Naive thymus-derived CD8-positive, alpha-beta T cell (primary cell): ENCODE measurements at regions not wholly inside any gene's neighbourhood (a gene's known extent, or its start where the extent isn't known, plus 50 kb on each side); places are given as distances from the start of the nearest gene placed in this dataset.
A peak's percentile ranks its signal among the peaks of the same experiment; 100 is the strongest.

Source experiments
- ATAC-seq, 2 donors: fragments of 150-1000 bp; cut with Tn5 transposase in 1 of 2; sonication (Bioruptor Pico), chemical (Tn5 transposase) in 1 of 2; 1 replicate in 1 of 2; 2 replicates in 1 of 2; pipeline ENCODE4 v1.10.0; 2021; ENCODE audit warnings: mild to moderate bottlenecking in 2 of 2, moderate library complexity in 2 of 2
- POLR2A ChIA-PET: fragments of 350-600 bp; sonication (Branson Sonifier 250); formaldehyde crosslinking; loops from one replicate; lab custom pipeline; 2021; ENCODE audit warnings: antibody characterized with exemption; lab: Charles Lee
- DNase-seq, 10 donors: peaks; one replicate each; pipeline versions ENCODE4 v3.0.0 to v3.0.0-alpha.2; 2020 to 2022
- H3K27ac Mint-ChIP-seq, 10 donors: one replicate each; pipeline ENCODE4 v1.8.0; 2020 to 2022; ENCODE audit warnings: mild to moderate bottlenecking in 10 of 10, mixed read lengths in 10 of 10, moderate library complexity in 4 of 10, inconsistent platforms in 1 of 10
- H3K27me3 Mint-ChIP-seq, 5 donors: one replicate each; pipeline ENCODE4 v1.8.0; 2021 to 2022; ENCODE audit warnings: mixed read lengths in 5 of 5
- H3K36me3 Mint-ChIP-seq, 3 donors: one replicate each; pipeline ENCODE4 v1.8.0; 2020 to 2022; ENCODE audit warnings: mixed read lengths in 3 of 3, mild to moderate bottlenecking in 2 of 3, inconsistent platforms in 1 of 3
- H3K4me1 Mint-ChIP-seq, 4 donors: one replicate each; pipeline ENCODE4 v1.8.0; 2021 to 2022; ENCODE audit warnings: mixed read lengths in 4 of 4
- H3K4me3 Mint-ChIP-seq, 10 donors: one replicate each; pipeline ENCODE4 v1.8.0; 2020 to 2022; ENCODE audit warnings: mild to moderate bottlenecking in 10 of 10, mixed read lengths in 10 of 10, moderate library complexity in 6 of 10, inconsistent platforms in 1 of 10
- H3K9me3 Mint-ChIP-seq, 9 donors: one replicate each; pipeline ENCODE4 v1.8.0; 2020 to 2022; ENCODE audit warnings: mixed read lengths in 9 of 9, mild to moderate bottlenecking in 3 of 9, inconsistent platforms in 1 of 9, moderate library complexity in 1 of 9

DNA sequence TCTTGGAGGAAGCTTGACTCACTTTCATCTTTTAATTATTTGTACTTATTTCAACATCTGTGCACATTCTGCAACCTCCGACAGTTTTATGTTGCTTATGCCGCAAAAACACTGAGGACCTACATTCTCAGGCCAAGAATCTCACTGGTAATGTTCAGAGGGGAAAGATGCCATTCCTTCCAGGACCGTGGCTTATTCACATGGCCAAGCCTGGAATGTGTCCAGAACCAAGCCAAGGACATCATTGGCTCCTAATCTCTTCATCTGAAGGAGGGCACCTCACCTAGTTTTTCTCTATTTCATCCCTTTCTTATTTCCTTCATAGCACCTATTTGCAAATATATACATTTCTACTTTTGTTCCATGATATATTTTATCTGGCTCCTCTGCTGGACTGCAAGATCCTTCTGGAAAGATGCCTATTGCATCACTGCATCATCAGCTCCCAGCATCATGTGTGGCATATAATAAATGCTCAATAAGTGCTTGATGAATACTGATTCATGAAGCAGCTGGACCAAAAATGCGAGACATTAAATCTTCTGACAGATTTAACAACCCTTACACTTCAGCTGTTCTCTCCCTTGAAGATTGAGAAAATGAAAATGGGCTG lies 377.1 kb downstream of the TNS1 start:
- H3K27me3 Mint-ChIP-seq: no peaks in the 10 kb centered on the region
- ATAC-seq: no peak
- H3K4me1 Mint-ChIP-seq: no peaks in the 10 kb centered on the region
- no peak overlapping the region for H3K4me3 Mint-ChIP-seq
- no peak overlapping the region for H3K27ac Mint-ChIP-seq
- H3K36me3 Mint-ChIP-seq: no peaks in the 10 kb centered on the region
- H3K9me3 Mint-ChIP-seq: no peaks in the 10 kb centered on the region
- DNase-seq: no peak
- POLR2A ChIA-PET: no interaction called here

DNA sequence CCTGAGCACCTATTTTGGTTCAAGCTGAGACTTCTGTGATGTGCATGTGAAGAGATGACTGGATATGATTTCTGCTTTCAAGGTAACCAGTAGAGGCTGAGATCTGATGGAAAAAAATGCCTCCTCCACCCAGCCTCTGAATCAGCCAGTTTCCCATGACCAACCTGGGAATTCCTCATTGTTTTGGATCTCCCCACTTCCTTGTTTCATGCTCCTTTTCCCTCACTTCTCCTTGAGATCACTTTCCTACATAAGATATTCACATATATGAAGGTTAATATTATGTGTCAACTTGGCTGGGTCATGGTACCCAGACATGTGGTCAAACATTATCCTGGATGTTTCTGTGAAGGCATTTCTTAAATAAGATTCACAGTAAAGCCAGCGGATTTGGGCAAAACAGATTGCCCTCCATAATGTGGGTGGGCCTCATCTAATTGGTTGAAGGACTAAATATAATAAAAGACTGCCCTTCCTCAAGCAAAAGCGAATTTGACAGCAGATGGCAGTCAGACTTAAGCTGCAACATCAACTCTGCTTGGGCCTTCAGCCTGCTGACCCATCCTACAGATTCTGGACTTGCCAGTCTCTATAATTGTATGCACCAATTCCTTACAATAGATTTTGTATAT lies 379.4 kb downstream of the TNS1 start:
- ATAC-seq (no peak), DNase-seq (no peak)
- H3K4me1 Mint-ChIP-seq: no peaks in the 10 kb centered on the region
- no peaks in the 10 kb centered on the region for H3K36me3 Mint-ChIP-seq
- H3K4me3 Mint-ChIP-seq: no peak overlapping the region
- H3K9me3 Mint-ChIP-seq: no peaks in the 10 kb centered on the region
- H3K27me3 Mint-ChIP-seq: no peaks in the 10 kb centered on the region
- POLR2A ChIA-PET: no interaction called here
- H3K27ac Mint-ChIP-seq: no peak overlapping the region

GRCh38 chr2:217622205-217623060 lies 380.4 kb downstream of the TNS1 start:
- Mint-ChIP-seq H3K9me3 (no peaks in the 10 kb centered on the region), H3K36me3 (no peaks in the 10 kb centered on the region), H3K4me3 (no peak overlapping the region), H3K27ac (peak overlapping the region in 1 of 10 donors; percentile 42), H3K4me1 (no peaks in the 10 kb centered on the region), H3K27me3 (no peaks in the 10 kb centered on the region)
- POLR2A ChIA-PET: no interaction called here
- ATAC-seq (no peak), DNase-seq (no peak)

DNA sequence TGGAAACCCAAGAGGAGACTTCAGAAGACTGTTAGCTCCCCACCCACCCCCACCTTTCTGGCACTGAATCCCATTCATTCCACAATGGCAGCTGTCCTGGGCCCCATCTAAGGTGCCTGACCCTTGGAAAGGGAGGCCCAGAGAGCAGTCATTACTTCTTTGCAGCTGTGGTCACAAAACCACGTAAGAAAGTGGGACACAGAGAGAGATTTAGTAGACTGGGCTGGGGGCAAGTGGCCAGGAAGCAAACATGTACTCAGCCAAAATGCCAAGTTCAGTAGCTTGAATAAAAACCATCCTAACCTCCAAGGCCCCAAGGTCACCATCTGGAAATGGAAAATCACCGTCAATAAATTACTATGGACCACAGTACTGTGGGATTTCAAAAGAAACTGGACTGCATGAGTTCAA lies 381.4 kb downstream of the TNS1 start:
- no peak for DNase-seq
- no peak overlapping the region for H3K4me3 Mint-ChIP-seq
- no peak for ATAC-seq
- POLR2A ChIA-PET: no interaction called here
- no peaks in the 10 kb centered on the region for H3K27me3 Mint-ChIP-seq
- H3K27ac Mint-ChIP-seq: no peak overlapping the region
- H3K36me3 Mint-ChIP-seq: no peaks in the 10 kb centered on the region
- H3K4me1 Mint-ChIP-seq: no peaks in the 10 kb centered on the region
- H3K9me3 Mint-ChIP-seq: no peaks in the 10 kb centered on the region

GRCh38 chr2:217618744-217619143 lies 384.1 kb downstream of the TNS1 start:
- H3K9me3 Mint-ChIP-seq: no peaks in the 10 kb centered on the region
- no peak for ATAC-seq
- no peaks in the 10 kb centered on the region for H3K27me3 Mint-ChIP-seq
- H3K36me3 Mint-ChIP-seq: no peaks in the 10 kb centered on the region
- H3K4me1 Mint-ChIP-seq: peaks cover 0 to 5% (median 3%) of the 10 kb centered on the region in 4 donors
- no peak overlapping the region for H3K4me3 Mint-ChIP-seq
- no peak for DNase-seq
- POLR2A ChIA-PET: no interaction called here
- H3K27ac Mint-ChIP-seq: peak overlapping the region in 1 of 10 donors; percentile 88

- peaks cover 0 to 5% (median 3%) of the 10 kb centered on the region in 4 donors for H3K4me1 Mint-ChIP-seq
- H3K4me3 Mint-ChIP-seq: peak overlapping the region in 1 of 10 donors; percentile 0
- H3K9me3 Mint-ChIP-seq: no peaks in the 10 kb centered on the region
- DNase-seq: no peak
- no peak for ATAC-seq
- no peaks in the 10 kb centered on the region for H3K36me3 Mint-ChIP-seq
- POLR2A ChIA-PET: no interaction called here
- H3K27me3 Mint-ChIP-seq: no peaks in the 10 kb centered on the region
- H3K27ac Mint-ChIP-seq: no peak overlapping the region
These were observed 385.2 kb downstream of the TNS1 start for GRCh38 chr2:217617616-217618022.

DNA sequence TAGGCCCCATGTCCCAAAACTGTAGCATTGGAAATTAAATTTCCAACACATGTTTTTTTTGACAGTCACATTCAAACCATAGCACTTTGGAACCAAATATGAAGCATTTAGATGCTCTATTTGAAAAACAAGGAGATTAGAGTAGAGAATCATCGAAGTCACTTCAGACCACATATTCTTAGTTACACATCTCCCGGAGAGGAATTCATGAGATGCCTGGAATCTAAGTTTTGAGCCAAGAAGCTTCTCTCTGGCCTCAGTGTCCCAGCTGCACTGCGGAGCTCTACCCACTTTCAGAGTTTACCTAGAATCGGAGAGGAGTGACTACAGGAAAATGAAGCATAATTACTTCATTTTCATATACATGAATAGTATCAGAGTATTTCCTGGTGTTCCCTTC lies 385.9 kb downstream of the TNS1 start:
- no peak for ATAC-seq
- POLR2A ChIA-PET: no interaction called here
- Mint-ChIP-seq H3K9me3 (no peaks in the 10 kb centered on the region), H3K27me3 (no peaks in the 10 kb centered on the region), H3K27ac (no peak overlapping the region), H3K4me1 (peaks cover 4 to 11% (median 5%) of the 10 kb centered on the region in 4 donors), H3K4me3 (no peak overlapping the region), H3K36me3 (no peaks in the 10 kb centered on the region)
- DNase-seq: no peak

- H3K4me3 Mint-ChIP-seq: peak overlapping the region in 1 of 10 donors; percentile 16
- no peak for ATAC-seq
- no peaks in the 10 kb centered on the region for H3K27me3 Mint-ChIP-seq
- no peaks in the 10 kb centered on the region for H3K36me3 Mint-ChIP-seq
- peak overlapping the region in 1 of 10 donors; percentile 0 for H3K27ac Mint-ChIP-seq
- no peaks in the 10 kb centered on the region for H3K9me3 Mint-ChIP-seq
- DNase-seq: no peak
- peaks cover 13 to 29% (median 22%) of the 10 kb centered on the region in 4 donors for H3K4me1 Mint-ChIP-seq
- POLR2A ChIA-PET: interaction anchor here (0.7 kb wide), 1 partner anchor 142 kb away, joined by 3 read pairs; no protein-coding TSS in a partner anchor
These were observed 387.6 kb downstream of the TNS1 start for GRCh38 chr2:217615171-217615570.

- DNase-seq (no peak), ATAC-seq (no peak)
- H3K4me3 Mint-ChIP-seq: no peak overlapping the region
- H3K36me3 Mint-ChIP-seq: no peaks in the 10 kb centered on the region
- H3K9me3 Mint-ChIP-seq: no peaks in the 10 kb centered on the region
- no peaks in the 10 kb centered on the region for H3K27me3 Mint-ChIP-seq
- H3K4me1 Mint-ChIP-seq: peaks cover 19 to 35% (median 29%) of the 10 kb centered on the region in 4 donors
- POLR2A ChIA-PET: no interaction called here
- peak overlapping the region in 2 of 10 donors; percentile 4 to 19 for H3K27ac Mint-ChIP-seq
These were observed 388.3 kb downstream of the TNS1 start for GRCh38 chr2:217614498-217614897.

GRCh38 chr2:217614096-217614495 lies 388.7 kb downstream of the TNS1 start:
- peaks cover 22 to 39% (median 32%) of the 10 kb centered on the region in 4 donors for H3K4me1 Mint-ChIP-seq
- ATAC-seq: no peak
- no peak for DNase-seq
- H3K27me3 Mint-ChIP-seq: no peaks in the 10 kb centered on the region
- H3K9me3 Mint-ChIP-seq: no peaks in the 10 kb centered on the region
- no peaks in the 10 kb centered on the region for H3K36me3 Mint-ChIP-seq
- H3K27ac Mint-ChIP-seq: peak overlapping the region in 1 of 10 donors; percentile 4
- no peak overlapping the region for H3K4me3 Mint-ChIP-seq
- POLR2A ChIA-PET: no interaction called here

- H3K4me3 Mint-ChIP-seq: peak overlapping the region in 1 of 10 donors; percentile 9
- H3K9me3 Mint-ChIP-seq: no peaks in the 10 kb centered on the region
- H3K27me3 Mint-ChIP-seq: no peaks in the 10 kb centered on the region
- DNase-seq (no peak), ATAC-seq (no peak)
- H3K27ac Mint-ChIP-seq: peak overlapping the region in 3 of 10 donors; percentile 3 to 95 (median 95)
- POLR2A ChIA-PET: no interaction called here
- H3K36me3 Mint-ChIP-seq: no peaks in the 10 kb centered on the region
- H3K4me1 Mint-ChIP-seq: peaks cover 29 to 48% (median 38%) of the 10 kb centered on the region in 4 donors
These were observed 389.9 kb downstream of the TNS1 start for GRCh38 chr2:217612920-217613319.

DNA sequence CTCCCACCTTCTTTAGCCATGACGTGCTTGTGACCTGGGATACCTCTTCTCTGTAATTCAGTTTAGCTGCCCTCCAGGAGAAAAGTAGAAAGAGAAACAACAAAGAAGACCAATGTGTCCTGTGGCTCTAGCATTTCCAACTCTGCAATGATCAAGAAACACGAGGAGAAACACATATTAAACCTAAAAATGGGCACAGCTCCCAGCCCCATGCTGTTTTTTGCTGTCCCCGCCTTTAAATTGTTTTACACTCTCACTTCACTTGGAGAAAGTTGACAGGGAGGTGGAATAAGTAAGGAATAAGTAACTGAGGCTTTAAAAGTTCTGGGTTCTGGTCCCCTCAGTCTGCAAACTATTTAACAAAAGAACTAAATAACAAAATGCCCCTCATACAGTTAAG lies 390.6 kb downstream of the TNS1 start:
- no peak overlapping the region for H3K4me3 Mint-ChIP-seq
- no peaks in the 10 kb centered on the region for H3K27me3 Mint-ChIP-seq
- DNase-seq (no peak), ATAC-seq (no peak)
- H3K9me3 Mint-ChIP-seq: no peaks in the 10 kb centered on the region
- H3K27ac Mint-ChIP-seq: peak overlapping the region; percentile 31 to 97 (median 94)
- peaks cover 29 to 49% (median 38%) of the 10 kb centered on the region in 4 donors for H3K4me1 Mint-ChIP-seq
- POLR2A ChIA-PET: interaction anchor here (0.6 kb wide), 1 partner anchor 918 kb away, joined by 4 read pairs; no protein-coding TSS in a partner anchor
- H3K36me3 Mint-ChIP-seq: no peaks in the 10 kb centered on the region
